ENCODE measurements at regions not wholly inside any gene's neighbourhood (a gene's known extent, or its start where the extent isn't known, plus 50 kb on each side); places are given as distances from the start of the nearest gene placed in this dataset.

DNA sequence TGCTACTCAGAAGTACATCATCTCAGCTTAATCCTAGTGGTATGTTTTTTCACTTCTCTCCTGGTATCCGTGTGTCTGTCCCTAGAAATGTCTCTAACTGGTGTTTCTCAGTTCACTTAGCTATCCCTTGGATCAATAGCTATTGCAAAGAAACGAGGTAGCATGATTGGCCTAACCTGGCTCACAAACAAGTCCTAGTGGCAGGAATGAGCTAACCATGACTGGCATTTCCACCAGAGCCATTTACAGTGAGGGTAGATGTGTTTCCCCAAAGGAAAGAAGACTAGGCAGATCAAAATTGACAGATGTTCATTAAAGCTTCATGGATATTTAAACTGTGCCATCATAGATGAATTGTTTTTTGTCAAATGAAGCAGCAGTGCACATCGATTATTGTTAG, 82.5 kb downstream of the PALM2AKAP2 start:
- Mint-ChIP-seq H3K36me3 (no peaks in the 10 kb centered on the region), H3K4me1 (no peaks in the 10 kb centered on the region), H3K4me3 (no peak overlapping the region), H3K27me3 (peaks cover 10 to 18% (median 11%) of the 10 kb centered on the region in 3 donors), H3K27ac (no peak overlapping the region), H3K9me3 (no peaks in the 10 kb centered on the region)
- DNase-seq: no peak
- ATAC-seq (ENCODE audit: low read depth in 2 of 2): no peak

DNA sequence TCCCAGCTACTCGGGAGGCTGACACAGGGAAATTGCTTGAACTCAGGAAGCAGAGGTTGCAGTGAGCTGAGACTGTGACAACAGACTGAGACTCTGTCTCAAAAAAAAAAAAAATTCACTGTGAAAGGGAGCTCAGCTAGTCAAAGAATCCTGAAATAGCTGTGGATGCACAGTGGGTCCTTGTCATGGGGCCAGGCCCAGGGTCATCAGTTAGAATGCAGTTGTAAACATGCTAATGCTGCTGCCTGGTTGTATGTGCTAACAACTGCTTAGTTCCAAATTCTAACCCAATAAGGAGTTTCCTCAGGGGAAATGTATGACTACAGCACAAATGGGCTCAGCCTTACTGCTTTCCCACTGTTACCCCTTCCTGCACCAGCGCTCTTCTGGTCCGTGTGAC, 84.0 kb downstream of the PALM2AKAP2 start:
- H3K36me3 Mint-ChIP-seq: no peaks in the 10 kb centered on the region
- ATAC-seq (ENCODE audit: low read depth in 2 of 2): no peak
- H3K27ac Mint-ChIP-seq: no peak overlapping the region
- H3K9me3 Mint-ChIP-seq: no peaks in the 10 kb centered on the region
- H3K4me1 Mint-ChIP-seq: no peaks in the 10 kb centered on the region
- H3K27me3 Mint-ChIP-seq: peaks cover 14 to 26% (median 16%) of the 10 kb centered on the region in 3 donors
- DNase-seq: no peak
- no peak overlapping the region for H3K4me3 Mint-ChIP-seq

DNA sequence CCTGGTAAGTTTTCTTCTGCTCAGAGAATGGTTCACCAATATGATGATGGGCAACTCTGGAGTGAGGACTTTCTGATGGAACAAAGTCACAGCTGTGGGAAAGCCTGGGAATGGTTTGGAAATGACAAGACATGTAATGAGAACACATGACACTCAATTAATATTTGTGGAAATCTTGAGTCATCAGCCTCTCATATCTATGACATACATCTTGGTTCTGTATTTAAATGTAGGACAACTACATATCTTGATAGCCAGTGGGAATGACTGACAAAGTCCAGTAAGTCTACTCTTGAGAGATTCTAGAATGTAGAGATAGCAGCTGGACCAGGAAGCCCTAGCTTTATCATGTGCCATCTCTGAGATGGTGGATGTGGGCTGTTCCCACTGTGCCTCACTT, 85.5 kb downstream of the PALM2AKAP2 start:
- no peak for ATAC-seq (ENCODE audit: low read depth in 2 of 2)
- DNase-seq: no peak
- Mint-ChIP-seq H3K9me3 (no peaks in the 10 kb centered on the region), H3K4me3 (no peak overlapping the region), H3K27ac (no peak overlapping the region), H3K4me1 (no peaks in the 10 kb centered on the region), H3K36me3 (no peaks in the 10 kb centered on the region), H3K27me3 (peaks cover 23 to 26% (median 24%) of the 10 kb centered on the region in 3 donors)

DNA sequence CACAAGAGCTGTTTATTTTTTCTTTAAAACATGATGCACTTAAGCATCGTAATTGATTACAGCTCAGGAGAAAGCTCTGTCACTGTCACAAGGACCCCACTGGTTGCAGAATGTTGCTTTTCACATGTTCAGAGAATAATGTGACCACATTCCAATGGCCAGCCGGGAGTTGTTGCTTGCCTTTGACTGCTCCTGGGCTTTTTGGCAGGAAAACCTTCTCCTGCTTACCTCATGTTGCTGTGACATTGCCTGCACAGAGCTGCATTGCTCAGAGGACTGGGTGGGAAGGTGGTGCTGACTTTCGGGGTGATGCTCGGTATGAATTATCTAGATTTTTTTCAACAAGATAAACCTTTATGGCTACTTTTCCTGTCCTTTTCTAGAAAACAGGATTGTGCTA, 88.2 kb downstream of the PALM2AKAP2 start:
- ATAC-seq (ENCODE audit: low read depth in 2 of 2) (no peak), DNase-seq (no peak)
- Mint-ChIP-seq H3K27me3 (peaks cover 23 to 37% (median 32%) of the 10 kb centered on the region in 3 donors), H3K9me3 (no peaks in the 10 kb centered on the region), H3K4me3 (no peak overlapping the region), H3K27ac (no peak overlapping the region), H3K36me3 (no peaks in the 10 kb centered on the region), H3K4me1 (peaks cover 0 to 6% (median 0%) of the 10 kb centered on the region in 3 donors)

DNA sequence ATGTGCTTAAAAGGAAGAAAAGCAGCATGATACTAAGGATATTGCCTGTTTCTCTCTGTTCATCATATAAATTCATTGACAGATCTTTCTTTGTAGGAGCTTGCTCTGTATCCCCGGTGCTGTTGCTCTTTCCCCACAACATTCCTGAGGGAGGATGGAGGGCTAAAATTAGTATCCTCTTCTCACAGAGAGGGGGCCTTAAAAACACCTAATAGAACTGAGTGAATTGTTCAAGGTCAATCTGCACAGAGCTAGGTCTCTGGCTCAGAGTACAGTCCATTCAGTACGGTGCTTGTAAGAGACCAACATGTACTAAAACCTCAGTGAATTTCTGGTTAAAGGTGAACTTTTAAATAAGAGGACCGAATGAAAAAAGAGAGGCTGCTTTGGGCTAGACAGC, 88.7 kb downstream of the PALM2AKAP2 start:
- H3K27ac Mint-ChIP-seq: no peak overlapping the region
- H3K4me3 Mint-ChIP-seq: peak overlapping the region in 1 of 8 donors; percentile 54
- H3K9me3 Mint-ChIP-seq: no peaks in the 10 kb centered on the region
- peaks cover 0 to 10% (median 1%) of the 10 kb centered on the region in 3 donors for H3K4me1 Mint-ChIP-seq
- no peaks in the 10 kb centered on the region for H3K36me3 Mint-ChIP-seq
- H3K27me3 Mint-ChIP-seq: peaks cover 23 to 37% (median 32%) of the 10 kb centered on the region in 3 donors
- DNase-seq: no peak
- ATAC-seq (ENCODE audit: low read depth in 2 of 2): no peak

DNA sequence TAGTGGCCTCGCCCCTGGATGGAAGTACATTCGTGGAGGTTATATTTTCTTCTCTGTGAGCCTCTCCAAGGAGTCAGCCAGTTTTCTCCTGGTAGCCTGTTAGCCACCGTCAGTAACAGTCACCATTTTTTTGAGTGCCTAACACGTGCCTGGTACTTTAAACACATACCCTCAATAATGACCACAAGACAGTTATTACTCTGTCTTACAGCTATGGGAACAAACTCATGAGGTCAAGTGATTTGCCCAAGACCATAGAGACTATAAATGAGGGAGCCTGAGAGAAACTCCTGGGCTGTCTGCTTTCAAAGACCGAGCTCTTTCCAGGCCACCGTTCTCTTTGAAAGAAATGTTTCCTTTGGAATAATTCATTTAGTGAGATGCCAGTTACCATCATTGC, 90.4 kb downstream of the PALM2AKAP2 start:
- H3K9me3 Mint-ChIP-seq: no peaks in the 10 kb centered on the region

DNA sequence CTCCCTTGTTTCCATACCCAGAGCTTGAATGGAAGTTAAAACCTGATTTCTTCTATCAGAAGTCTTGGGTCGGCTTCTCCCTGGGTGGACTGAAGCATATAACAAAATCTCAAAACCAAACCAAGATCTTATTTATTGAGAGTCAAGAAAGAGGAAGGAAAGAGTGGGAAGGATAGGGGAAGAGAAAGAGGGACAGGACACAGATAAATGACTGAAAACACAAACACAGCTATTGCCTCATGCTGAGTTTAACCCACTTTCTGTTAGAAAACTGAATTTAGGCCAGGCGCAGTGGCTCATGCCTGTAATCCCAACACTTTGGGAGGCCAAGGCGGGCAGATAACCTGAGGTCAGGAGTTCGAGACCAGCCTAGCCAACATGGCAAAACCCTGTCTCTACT, 92.9 kb downstream of the PALM2AKAP2 start:
- DNase-seq: no peak
- no peaks in the 10 kb centered on the region for H3K9me3 Mint-ChIP-seq
- H3K36me3 Mint-ChIP-seq: peaks cover 0 to 5% of the 10 kb centered on the region in 2 donors
- H3K27ac Mint-ChIP-seq: no peak overlapping the region
- peaks cover 0 to 13% (median 2%) of the 10 kb centered on the region in 3 donors for H3K4me1 Mint-ChIP-seq
- H3K27me3 Mint-ChIP-seq: peaks cover 24 to 44% (median 25%) of the 10 kb centered on the region in 3 donors
- H3K4me3 Mint-ChIP-seq: no peak overlapping the region
- ATAC-seq (ENCODE audit: low read depth in 2 of 2): no peak

More for the DNA sequence above, 90.4 kb downstream of the PALM2AKAP2 start:
- Mint-ChIP-seq H3K4me3 (no peak overlapping the region), H3K4me1 (peaks cover 0 to 13% (median 2%) of the 10 kb centered on the region in 3 donors), H3K27me3 (peaks cover 29 to 41% (median 39%) of the 10 kb centered on the region in 3 donors), H3K36me3 (peaks cover 0 to 5% of the 10 kb centered on the region in 2 donors), H3K27ac (no peak overlapping the region)
- no peak for ATAC-seq (ENCODE audit: low read depth in 2 of 2)
- no peak for DNase-seq

DNA sequence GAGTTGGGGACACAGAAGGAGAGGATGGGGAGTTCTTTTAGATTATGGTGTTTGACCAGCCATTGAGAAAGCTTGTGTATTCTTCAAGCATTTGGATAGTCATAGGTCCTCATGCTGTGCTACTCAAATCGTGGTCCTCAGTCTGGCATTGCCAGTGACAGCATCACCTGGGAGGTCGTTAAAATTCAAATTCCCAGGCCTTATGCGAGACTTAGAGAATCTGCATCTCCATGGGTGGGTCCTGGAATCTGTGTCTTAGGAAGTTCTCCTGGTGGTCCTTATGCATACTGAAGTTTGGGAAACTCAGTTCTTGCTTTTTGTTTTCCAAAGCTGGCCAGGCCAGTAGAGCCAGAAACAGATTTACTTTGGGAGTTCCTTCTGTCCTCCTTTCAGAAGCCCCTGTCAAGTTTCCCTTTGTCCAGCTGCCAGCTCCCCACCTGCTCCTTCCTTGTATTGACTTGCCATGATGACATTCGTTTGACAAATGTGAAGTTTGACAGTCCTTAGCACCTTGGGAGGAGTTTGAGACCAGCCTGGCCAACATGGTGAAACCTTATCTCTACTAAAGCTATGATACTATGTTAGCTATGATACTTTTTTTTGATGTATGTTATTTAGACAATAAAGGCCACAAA, 95.6 kb downstream of the PALM2AKAP2 start:
- no peak for DNase-seq
- no peaks in the 10 kb centered on the region for H3K9me3 Mint-ChIP-seq
- no peak for ATAC-seq (ENCODE audit: low read depth in 2 of 2)
- peaks cover 0 to 5% of the 10 kb centered on the region in 2 donors for H3K36me3 Mint-ChIP-seq
- H3K27ac Mint-ChIP-seq: no peak overlapping the region
- H3K27me3 Mint-ChIP-seq: peaks cover 21 to 43% (median 23%) of the 10 kb centered on the region in 3 donors
- peaks cover 0 to 13% (median 6%) of the 10 kb centered on the region in 3 donors for H3K4me1 Mint-ChIP-seq
- H3K4me3 Mint-ChIP-seq: no peak overlapping the region

DNA sequence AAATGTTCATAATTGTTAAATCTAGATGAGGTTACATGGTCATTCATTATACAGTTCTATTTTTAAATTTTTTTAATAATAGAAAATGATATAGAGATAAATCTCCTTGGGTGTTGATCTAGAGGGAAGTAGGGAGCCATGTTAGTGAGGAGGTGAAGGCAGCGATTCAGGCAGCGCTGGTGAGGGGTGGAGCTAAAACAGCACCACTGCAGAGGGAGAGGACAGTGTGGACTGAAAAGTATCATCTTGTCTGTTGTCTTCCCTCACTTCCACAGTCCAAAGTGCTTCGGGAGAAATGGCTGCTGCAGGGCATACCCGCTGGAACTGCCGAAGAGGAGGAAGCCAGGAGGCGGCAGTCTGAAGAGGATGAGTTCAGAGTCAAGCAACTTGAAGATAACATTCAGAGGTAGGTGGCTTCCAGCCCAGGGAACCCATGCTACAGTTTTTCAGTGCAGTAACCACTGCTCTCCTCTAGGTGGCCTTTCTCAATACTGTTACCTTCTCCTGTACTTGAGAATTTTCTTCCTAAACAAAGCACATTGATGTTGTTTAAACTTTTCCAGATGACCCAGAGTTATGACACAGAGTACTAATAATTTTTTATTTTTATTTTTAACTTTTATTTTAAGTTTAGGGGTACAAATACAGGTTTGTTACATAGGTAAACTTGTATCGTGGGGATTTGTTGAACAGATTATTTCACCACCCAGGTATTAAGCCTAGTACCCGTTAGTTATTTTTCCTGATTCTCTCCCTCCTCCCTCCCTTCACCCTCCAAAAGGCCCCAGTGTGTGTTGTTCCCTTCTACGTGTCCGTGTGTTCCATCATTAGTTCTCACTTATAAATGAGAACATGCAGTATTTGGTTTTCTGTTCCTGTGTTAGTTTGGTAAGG, 100.5 kb downstream of the PALM2AKAP2 start:
- Mint-ChIP-seq H3K4me1 (peaks cover 0 to 4% (median 0%) of the 10 kb centered on the region in 3 donors), H3K9me3 (no peaks in the 10 kb centered on the region), H3K27me3 (peaks cover 8 to 16% (median 15%) of the 10 kb centered on the region in 3 donors), H3K4me3 (no peak overlapping the region), H3K36me3 (no peaks in the 10 kb centered on the region), H3K27ac (peak overlapping the region in 1 of 6 donors; percentile 38)
- peak; percentile 19 for DNase-seq
- ATAC-seq (ENCODE audit: low read depth in 2 of 2): peak; percentile 45 to 60

DNA sequence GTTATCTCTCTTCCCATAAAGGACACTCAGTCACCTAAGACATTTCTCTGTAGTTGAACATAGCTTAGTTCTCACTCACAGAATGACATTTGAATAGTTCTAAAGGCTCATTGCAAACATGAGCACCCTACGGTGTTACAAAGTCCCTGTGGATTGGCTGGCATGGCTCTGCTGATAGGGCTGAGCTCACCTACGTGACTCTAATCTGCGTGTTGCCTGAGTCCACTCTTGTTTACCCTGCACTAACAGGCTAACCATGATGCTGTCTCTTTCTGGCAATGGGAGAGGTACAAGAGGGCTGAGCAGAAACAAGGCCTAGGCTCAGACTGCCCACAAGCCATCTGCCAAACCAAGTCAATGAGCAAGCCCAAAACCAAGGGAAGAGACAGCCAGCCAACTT, 103.6 kb downstream of the PALM2AKAP2 start:
- no peak for ATAC-seq (ENCODE audit: low read depth in 2 of 2)
- Mint-ChIP-seq H3K4me3 (no peak overlapping the region), H3K27ac (no peak overlapping the region), H3K4me1 (peaks cover 0 to 4% (median 3%) of the 10 kb centered on the region in 3 donors), H3K27me3 (peaks cover 4 to 8% (median 7%) of the 10 kb centered on the region in 3 donors), H3K9me3 (no peaks in the 10 kb centered on the region), H3K36me3 (no peaks in the 10 kb centered on the region)
- no peak for DNase-seq

DNA sequence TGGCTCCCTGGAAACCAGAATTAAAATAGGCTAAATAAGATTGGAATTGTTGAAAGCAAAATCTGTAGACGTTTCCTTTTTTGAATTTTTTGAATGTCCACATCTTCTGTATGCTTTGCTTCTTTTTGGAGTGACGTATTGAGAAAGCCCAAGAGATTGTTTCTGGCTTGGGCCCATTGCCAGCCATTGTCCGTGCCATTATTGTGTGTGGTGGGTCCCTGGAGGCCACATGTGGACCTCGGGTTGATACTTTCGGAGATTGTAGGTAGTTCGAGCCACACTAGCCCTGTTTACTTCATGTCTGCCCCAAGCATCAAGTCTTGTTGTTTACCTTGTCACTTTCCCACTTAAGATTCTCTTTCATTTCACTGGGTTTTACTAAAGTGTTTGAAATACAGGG, 106.0 kb downstream of the PALM2AKAP2 start:
- Mint-ChIP-seq H3K9me3 (no peaks in the 10 kb centered on the region), H3K36me3 (no peaks in the 10 kb centered on the region), H3K4me3 (no peak overlapping the region), H3K4me1 (peaks cover 0 to 3% (median 0%) of the 10 kb centered on the region in 3 donors), H3K27me3 (no peaks in the 10 kb centered on the region), H3K27ac (no peak overlapping the region)
- ATAC-seq (ENCODE audit: low read depth in 2 of 2) (no peak), DNase-seq (no peak)

DNA sequence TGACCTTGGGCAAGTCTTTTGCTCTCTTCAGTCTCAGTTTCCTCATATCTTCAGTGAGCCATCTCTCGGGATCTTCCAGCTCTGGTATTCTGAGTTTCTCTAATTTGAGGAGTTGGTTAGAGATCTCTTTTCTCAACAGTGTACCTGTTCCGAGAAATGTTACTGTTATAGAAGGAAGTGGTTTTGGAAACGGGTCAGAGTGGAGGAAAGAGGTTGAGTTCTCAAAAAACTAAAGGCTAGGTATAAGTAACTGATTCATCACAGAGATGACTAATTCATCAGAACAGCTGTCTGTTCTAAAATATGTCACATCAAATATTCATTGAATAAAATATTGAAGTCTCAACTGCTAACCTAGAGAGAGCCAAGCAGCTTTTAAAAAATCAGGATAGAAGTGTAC, 106.6 kb downstream of the PALM2AKAP2 start:
- Mint-ChIP-seq H3K4me3 (no peak overlapping the region), H3K27me3 (no peaks in the 10 kb centered on the region), H3K9me3 (no peaks in the 10 kb centered on the region), H3K4me1 (peaks cover 0 to 3% (median 0%) of the 10 kb centered on the region in 3 donors), H3K27ac (no peak overlapping the region), H3K36me3 (no peaks in the 10 kb centered on the region)
- ATAC-seq (ENCODE audit: low read depth in 2 of 2) (no peak), DNase-seq (no peak)

DNA sequence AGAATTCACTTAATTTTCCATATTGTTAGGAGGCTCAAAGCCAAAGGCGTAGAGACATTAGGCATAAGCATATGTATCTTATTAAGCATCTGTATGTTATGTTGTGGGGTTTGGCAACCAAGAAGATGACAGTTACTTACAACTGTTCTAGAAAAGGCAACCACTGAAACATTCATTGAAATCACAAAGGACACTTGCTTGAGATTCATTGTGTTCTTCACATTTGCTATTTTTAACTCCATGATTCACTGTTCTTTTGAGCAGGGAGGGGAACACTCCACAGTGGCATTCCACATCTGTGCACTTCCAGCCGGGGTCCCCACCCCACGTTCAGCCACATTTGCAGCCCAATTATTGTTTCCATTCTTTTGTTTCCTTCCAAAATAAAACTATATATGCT, 107.1 kb downstream of the PALM2AKAP2 start:
- H3K4me1 Mint-ChIP-seq: peaks cover 0 to 3% (median 0%) of the 10 kb centered on the region in 3 donors
- H3K9me3 Mint-ChIP-seq: no peaks in the 10 kb centered on the region
- DNase-seq (no peak), ATAC-seq (ENCODE audit: low read depth in 2 of 2) (no peak)
- peak overlapping the region in 1 of 6 donors; percentile 32 for H3K27ac Mint-ChIP-seq
- H3K4me3 Mint-ChIP-seq: no peak overlapping the region
- no peaks in the 10 kb centered on the region for H3K36me3 Mint-ChIP-seq
- no peaks in the 10 kb centered on the region for H3K27me3 Mint-ChIP-seq

DNA sequence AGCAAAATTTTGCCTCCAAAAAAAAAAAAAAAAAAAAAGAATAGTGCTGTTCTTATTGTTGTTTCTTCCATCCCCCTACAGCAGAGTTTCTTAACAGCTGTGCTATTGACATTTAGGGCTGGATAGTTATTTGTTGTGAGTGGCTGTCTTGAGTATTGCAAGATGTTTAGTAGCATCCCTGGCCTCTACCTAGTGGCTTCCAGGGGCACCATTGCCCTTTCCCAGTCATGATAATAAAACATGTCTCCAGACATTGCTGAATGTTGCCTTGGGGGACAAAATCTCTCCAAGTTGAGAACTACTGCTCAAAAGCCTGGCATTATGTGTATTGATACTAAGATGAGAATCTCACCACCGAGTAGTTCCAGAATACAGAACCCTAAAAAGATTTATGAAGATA, 108.7 kb downstream of the PALM2AKAP2 start:
- Mint-ChIP-seq H3K36me3 (no peaks in the 10 kb centered on the region), H3K4me3 (no peak overlapping the region), H3K27ac (no peak overlapping the region), H3K27me3 (no peaks in the 10 kb centered on the region), H3K9me3 (no peaks in the 10 kb centered on the region), H3K4me1 (peaks cover 0 to 6% (median 3%) of the 10 kb centered on the region in 3 donors)
- no peak for ATAC-seq (ENCODE audit: low read depth in 2 of 2)
- no peak for DNase-seq
